ENCODE measurements at regions not wholly inside any gene's neighbourhood (a gene's known extent, or its start where the extent isn't known, plus 50 kb on each side); places are given as distances from the start of the nearest gene placed in this dataset.

DNA sequence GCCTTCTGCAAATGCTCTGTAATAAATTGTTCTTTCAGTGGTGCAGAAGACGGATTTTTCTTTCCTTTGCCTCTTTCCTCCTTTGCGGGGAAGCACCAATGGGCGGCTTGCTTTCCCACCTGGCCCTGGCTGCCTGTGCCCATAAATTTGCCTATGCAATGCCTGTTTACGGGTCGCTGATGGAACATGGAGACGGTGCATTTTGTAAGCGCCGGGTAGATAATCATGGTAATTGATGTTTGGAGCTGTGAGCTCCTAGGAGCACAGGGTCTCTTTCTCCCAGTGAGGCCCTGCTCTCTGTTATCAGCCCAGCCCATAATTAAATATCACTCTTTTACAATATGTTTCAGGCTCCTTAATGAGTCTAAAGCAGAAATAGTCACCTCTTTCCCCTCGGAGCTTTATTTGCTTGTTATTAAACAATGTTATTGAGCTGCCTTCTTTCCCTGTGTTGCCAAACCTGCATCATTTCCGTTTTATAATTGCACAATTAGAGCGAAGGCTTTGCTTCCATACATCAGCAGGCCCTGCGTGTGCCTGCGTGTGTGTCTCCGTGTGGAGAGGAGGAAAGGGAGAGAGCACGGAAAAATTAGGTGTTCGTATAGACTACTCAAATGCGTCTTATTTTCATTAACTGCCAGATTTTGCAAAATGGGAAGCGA is 437.4 kb upstream of the POU3F3 start:
- DNase-seq = no peak

DNA sequence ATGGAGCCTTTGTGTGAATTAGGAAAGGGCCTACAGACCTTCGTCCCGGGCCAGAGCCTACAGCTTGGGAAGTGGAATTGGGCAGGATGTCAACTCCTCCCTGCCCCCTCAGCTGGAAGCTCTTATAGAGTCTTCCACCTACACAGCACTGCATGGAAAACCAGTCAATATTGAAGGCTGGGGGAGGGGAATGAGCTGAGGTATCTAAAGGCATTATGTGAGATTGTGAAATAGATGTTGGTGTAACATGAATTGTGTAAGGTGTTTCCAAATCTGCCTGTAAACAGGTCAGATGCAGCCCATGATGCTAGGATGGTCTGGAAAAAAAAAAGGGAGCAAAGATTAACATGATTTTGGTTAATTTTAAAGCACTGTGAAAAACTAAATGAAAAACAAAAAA is 433.5 kb upstream of the POU3F3 start:
- DNase-seq = no peak

DNA sequence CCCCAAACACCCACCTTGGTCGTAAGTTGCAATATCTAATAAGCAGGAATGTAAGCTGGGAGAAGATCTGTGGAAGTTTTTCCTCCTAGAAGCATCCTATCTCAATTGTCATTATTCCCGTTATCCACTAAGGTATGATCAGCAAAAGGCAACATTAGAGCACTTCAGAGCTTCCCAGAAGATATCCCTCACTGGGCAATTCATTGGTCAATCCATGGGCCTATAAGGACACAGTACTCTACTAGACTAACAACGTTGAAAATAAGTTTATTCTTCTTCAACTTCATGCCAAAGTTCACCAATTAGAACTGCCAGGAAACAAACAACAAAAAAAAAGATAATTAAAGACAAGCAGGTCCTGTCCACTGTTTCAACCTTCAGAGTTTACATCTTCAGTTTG is 433.0 kb upstream of the POU3F3 start:
- no peak for DNase-seq

DNA sequence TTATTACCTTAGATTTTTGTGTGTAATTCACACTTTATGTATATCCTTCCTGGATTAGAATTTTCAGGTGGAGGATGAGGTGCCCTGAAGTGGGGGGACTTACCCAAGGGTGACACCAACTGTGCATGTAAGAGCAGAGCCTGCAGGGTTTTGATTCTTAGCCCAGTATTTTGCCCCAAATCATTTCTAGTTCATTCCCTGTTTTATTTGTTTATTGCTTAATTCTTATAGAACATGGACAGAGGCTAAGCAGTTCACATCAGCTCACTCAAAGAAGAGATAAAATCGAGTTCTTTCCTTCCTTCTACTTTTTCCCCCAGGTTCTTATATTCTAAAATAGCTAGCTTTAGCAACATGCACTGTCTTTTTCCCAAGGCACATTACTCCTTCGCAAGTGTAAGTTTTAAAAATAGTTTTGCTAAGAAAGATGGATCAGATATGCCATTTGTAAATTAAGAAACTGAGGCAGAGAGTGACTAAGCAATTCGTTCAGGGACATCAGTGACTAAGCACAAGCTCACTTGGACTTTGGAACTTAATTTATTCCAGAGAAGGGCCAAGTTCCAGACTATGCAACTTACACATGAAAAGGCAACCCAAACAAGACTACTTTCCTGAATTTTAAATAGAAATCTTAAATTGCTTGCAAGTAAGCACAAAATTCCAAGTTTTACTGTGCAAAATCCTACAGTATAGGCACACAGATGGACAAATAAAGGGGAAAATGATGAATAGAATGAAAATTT is 427.9 kb upstream of the POU3F3 start:
- no peak for DNase-seq

DNA sequence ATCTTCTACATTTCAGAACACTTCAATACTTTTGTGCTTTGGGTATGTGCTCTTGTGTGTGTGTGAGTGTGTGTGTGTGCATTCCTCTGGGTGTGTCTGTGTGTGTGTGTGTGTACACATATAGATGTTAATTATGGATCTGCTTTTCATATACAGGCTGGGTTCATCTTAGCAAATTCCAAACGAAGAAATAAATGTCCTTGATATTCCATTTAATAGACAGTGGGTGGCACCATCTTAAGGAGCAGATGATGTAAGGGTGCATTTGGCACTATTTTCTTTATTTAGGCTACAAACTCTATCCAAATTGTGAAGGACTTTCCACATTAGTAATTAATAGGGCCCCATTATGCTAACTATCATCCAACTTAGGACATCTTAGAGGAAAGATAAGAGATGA is 425.8 kb upstream of the POU3F3 start:
- DNase-seq = no peak

DNA sequence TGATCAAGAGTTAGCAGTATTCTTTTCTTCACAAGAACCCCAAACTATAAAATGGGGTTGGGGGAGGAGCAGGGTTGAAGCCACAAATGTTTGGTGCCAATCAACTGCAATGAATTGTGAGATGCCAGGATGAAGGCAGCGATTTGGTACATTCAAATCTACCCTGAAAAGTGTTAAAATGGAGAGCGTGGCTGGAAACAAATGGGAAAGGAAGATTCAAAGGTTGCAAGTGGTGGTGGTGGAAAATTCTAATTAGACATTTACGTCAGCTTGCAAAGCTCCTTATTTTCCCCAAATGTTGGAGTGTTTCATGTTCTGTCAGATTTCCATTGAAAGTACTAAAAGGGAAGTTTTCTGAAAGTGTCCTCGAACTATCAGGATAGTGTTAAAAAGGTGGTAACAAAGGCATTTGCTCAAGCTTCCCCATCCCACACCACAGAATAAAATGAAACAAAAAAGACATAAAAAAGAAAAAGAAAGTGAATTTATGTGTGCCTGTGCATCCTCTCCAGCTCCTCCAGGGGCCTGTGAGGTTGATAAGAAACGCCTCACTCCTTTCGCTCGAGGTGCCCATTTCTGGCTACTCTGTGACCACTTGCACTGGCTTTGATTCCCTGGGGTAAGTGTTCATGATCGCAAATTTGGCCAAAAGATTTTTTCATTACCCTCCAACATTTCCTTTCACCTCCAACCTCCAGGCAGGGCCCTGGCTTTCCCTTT is 424.1 kb upstream of the POU3F3 start:
- no peak for DNase-seq

DNA sequence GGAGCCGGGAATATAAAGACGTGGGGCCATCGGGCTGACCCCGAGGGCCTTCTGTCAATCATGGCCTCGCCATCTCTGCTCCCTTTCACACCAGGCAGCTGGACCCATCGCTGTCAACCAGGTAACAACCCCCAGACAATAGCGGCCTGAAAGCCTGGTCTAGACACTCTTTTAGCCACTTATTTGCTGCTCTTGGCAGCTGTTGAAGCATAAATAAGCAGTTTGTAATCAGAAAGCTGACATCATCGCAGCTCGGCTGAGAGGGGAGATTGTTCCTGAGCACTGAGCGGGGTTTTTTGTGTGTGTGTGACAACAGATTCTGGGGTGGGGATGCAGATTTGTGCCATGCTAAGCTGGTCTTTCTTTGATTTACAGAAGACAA is 423.6 kb upstream of the POU3F3 start:
- no peak for DNase-seq

DNA sequence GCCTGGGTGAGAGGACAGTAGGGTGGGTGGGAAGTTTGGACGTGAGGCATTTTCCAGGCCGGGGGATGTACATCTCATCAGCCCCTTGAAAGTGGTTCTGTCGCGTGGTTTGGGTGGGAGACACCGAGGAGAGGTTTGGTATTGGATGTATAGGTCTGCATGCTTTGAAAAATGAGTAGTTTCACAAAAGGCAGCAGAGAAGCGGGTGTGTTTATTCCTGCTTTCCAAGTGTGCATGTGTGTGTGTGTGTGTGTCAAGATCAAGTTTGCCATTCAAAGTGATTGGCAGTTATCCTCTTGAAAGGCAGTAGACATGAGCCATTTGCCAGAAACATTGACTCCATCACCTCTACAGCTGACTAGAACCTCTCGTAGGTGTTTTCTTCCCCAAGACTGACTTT is 423.1 kb upstream of the POU3F3 start:
- DNase-seq = no peak

DNA sequence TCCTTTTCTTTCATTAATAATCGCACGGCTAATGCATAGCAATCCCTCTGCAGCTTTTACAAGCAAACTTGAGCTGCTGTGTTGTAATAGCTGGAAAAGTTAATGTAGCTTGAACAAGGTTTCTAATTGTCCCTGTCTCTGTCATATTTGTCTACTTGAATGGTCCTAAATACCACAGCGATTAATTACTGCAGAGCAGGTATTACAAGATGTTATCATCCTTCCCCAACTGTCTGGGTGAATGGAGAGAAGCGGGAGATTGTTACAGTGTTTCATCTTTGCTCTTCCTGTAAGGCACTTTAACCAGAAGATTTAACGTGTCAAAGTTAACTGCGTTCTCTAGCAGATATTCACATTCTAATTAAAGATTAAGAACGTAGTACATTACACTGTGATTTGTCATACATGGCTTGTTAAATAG is 422.2 kb upstream of the POU3F3 start:
- DNase-seq = no peak

DNA sequence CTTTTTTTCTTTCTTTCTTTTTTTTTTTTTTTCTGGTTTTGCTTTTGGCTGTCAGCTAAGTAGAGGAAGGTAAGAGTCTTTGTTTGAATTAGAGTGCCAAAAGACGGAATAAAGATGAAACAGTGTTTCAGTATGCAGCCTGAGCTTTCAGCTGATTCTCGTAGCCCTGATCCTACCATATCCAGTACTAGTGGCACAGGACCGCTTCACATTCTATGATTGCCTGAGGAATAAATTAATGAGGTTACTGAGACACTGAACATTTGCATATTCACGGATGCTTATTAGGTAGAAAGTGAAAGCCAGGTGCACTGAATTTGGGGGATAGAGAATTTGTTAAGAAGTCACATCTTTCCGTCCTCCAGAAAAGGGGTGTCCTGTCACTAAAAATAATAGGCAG is 421.5 kb upstream of the POU3F3 start:
- DNase-seq = no peak

DNA sequence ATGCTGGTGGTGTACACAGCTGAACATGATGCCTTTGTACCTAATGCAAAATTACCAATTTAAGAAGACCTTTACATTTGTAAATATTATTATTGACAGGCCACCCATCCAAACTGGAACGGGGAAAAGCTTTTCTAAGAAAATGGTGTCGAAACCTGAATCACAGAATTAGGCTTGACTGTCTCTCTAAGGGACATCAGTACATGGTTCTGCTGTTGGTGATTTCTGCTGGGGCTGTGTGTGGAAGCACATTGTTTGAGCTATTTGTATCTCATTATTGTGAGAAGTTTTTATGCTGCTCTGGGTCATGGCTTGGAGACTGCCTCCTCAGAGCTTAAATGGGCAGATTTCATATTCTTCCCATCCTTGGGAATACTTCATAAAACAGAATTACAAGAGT is 420.9 kb upstream of the POU3F3 start:
- no peak for DNase-seq

DNA sequence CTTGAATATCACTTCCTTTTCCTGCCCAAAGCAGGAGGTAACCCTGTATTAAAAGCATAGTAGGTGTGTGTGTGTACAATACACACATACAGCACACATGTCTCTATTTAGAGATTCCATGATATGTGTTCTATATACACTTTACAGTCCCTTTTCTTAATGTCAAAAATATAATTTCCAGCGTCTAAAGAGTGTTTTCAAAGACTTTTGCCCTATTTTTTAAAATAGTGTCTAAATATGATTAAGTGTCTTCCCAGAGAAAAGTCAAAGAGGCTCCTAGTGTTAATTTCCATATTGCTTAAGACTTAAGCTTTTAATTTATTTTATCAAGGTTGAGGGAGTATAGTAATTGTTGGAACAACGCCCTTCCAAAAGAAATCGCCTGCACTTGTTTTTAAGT is 420.3 kb upstream of the POU3F3 start:
- no peak for DNase-seq

DNA sequence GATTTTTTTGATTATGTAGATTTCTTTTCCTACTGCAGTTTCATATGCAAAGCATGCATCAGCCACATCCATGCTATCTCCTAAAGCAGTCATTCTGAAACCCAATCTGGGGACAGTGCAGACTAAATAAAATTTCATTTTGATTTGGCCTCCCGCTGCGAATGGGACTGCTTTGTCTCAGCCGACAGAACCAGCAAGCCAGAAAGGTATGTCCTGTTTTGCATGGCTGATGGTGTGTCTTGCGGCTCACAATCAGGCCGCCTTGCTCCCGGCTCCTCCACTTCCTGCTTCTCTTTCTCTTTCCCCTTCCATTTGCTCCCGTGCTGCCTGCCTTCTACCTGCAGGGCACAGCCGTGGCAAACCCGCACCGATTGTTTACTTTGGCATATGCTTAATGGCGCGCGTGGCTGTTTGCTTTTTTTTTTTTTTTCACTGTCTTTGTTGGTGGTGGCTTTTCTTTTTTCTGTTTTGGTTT is 419.6 kb upstream of the POU3F3 start:
- DNase-seq = no peak

DNA sequence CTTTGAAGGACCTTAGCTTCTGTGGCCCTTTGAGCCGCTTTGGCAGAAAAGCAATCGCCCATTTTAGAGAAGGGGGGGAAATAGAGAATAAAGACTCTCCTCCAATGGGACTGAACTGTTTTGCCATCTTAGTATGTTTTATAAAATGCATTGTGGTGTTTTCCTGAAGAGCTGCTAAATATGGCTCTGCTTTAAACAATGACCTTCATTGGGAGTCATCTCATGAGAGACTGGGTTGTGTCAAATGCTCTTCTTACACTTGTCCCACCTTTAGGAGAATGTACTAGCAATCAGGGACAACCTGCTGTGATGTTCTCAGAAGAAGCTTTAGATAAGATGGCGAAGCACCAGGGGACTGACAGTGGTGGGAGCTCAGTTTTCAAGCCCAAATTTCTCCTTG is 418.9 kb upstream of the POU3F3 start:
- DNase-seq = no peak

DNA sequence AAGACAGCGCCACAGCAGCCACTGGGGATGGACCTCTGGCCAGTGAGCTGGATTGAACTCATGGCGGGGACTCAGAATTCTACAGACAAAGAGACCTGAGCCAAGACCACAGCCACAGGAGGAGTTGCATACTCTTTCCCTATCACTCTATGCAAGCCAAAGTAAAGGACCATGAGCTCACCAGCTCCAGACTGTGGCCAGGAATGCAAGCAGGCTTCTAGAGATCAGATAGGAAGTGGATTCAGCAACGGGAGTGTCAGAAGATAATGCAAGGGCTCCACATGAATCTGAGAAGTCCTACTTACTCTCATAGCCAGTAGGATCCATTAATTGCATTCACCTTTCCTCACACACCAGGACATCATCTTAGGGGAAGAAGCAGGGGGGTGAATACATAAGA is 415.4 kb upstream of the POU3F3 start:
- DNase-seq = no peak

DNA sequence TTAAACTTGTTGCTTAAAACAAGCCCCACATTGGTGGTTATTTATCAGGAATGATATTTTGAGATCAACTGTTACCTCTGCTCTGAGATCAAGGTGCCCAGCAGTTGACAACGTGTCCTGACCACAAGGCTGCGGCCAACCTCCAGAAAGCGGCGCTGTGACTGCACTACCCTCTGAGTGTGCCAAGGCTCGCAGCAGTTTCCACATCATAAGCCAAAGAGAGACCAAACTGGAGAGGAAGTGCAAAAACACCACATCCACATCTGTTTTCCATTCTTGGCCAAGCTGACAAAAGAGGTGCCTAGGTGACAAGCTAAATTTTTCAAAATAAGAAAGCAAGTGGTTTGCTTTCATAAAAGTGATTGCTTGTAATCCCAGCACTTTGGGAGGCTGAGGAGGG is 410.8 kb upstream of the POU3F3 start:
- DNase-seq = no peak

DNA sequence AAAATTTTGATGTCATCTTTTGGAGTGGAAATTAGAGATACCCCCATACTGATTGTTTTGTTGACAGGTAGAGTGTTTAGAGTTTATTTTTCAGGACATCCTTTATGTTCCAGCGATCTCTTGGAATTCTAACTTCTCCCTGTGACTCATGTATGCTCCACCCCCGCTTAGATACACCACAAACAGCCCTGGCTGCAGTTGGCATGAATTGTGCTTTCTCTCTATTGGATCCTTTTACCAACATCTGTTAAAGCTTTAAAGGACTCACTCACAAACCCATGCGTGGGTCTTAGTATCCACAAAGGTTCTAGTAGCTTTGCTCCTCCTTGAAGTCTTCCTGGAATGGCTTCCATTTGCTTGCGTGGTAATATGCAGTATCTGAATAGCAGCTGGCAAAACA is 409.5 kb upstream of the POU3F3 start:
- no peak for DNase-seq

DNA sequence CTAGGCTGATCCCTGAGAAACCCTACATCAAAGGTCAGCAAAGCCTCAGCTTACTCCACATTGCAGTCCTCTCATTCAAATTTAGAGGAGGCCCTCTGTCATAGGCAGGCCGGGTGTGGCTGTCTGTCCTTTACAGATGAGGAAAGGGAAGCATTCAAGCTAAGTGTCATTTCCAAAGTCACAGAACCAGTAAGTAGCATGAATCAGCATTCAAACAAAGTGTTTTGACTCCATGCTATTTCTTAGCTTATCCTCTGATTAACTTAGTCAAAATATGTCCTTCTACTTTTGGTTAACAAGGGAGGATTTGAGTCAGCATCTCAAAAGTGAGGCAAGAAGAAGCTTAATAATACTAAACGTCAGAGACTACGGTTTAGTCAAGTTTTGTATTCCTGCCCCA is 409.0 kb upstream of the POU3F3 start:
- no peak for DNase-seq

DNA sequence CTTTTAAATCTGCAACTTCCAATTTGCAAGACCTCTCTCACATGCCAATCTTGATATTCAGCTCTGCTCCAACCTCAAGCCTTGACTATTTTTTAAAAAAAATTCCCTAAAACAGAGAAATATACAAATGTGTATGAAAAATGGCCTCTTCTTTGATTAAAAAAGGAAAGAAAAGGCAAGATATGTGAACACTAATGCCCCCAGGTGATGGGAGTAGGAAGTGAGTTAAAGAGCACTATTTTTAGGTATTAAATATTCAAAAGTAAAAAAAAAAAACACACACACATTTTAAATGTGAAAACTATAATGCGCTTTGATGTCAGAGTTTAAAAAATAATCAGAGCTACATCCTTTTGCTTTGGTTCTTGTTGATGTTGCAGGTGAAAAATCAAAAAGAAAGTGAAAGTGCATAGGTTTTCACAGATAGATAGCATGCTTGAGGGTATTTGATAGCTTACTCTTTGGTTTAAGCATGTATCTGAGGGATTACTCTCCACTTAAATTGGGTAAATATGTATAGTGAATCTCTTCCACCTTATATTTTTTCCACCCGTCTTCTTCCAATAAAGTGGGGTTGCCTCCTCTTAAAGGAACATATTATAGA is 406.0 kb upstream of the POU3F3 start:
- DNase-seq = no peak

DNA sequence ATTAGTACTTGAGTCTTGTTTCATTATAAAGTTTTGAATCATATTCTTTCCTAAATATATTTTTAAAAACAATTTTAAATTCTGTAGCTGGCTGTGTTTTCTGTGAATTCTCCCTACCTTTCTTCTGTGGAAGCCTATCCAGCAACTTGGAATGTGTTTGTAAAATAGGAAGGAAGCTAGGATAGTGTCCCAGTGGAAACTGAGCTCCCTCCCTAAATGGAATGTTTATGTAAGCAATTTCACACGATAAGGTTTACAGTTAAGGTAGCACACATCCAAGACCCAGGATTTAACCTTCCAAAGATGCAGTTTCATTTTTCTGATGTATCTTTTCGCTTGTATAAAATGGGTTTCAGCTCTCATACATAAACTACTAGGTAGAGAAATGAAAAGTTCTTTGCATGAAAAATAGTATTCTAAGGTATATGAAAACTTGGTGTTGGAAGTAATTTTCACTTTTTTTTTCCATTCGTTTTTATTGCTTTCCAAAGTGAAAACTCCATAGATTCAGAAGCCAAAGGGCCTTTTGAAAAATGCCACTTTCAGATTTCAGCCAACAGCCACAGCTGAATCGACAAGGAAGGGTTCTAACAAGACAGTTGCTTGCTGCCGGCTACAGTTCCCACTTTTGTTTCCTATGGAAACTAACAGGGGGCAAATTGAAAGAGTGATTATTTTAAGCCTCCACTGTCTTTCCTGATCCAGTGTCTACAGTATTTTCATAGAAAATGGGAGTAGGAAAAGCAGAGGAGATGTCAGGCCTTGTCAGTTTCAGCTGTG is 405.1 kb upstream of the POU3F3 start:
- no peak for DNase-seq

DNA sequence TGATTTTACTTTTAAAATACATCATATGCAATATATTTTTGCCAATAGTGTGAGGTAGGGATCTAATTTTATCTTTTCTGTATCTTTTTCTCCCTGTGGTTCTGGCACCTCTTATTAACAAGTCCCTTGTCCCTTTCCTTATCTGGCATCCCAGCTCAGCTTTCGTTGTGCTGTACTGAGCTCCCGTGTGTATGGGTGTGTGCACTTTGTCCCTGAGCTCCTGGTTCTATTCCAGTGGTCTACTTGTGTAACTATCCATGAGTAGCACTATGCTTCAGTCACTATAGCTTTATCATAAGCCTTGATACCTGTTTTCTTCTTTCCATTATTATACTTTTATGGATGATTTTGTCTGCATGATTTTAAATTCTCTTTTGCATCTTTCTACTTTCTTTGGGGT is 401.4 kb upstream of the POU3F3 start:
- no peak for DNase-seq

DNA sequence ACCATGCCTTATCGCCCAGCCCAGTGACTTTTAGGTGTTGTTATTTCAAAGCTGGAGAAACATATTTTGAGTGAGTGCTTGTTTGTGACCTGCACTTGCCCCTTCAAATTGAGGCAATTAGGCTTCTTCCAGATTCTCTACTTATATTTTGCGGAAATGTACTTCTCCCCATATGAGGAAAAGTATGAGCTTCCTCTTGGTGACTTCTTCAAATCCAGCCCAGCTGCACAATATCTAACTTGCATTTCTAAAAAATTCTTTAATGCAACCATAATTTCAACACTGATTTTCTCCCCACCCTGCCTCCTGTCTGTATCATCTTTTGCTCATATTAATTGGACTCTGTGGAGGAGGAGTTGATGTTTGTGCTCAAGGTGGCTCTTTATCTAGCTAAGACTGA is 391.2 kb upstream of the POU3F3 start:
- DNase-seq = no peak

DNA sequence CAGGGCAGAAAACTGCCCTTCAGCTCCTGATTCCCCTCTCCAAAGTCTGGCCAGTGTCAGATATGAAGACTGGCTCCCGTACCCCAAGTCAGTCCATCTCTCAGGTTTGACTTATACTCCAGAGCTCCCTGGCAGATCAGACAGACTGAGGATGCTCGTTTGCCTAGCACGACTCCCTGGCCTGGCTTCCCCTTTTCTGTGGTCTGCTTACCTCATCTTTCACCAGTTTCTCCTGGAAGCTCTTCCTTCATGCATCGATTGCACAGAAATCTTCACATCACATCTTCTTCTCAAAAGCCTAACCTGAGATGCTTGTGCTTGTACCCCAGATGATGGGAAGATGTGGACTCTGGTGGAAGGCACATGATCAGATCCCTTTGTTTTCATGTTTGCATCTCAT is 387.9 kb upstream of the POU3F3 start:
- no peak for DNase-seq

All from DMS79 treated with DMSO at 0.1 percent for 48 hours (cell line).